EH (cell line): ENCODE measurements at regions not wholly inside any gene's neighbourhood (a gene's known extent, or its start where the extent isn't known, plus 50 kb on each side); places are given as distances from the start of the nearest gene placed in this dataset.

ENCODE experiments used
- DNase-seq: peaks from one replicate; pipeline ENCODE4 v3.0.0-alpha.2; 2015; ENCODE audit warnings: low read depth

DNA sequence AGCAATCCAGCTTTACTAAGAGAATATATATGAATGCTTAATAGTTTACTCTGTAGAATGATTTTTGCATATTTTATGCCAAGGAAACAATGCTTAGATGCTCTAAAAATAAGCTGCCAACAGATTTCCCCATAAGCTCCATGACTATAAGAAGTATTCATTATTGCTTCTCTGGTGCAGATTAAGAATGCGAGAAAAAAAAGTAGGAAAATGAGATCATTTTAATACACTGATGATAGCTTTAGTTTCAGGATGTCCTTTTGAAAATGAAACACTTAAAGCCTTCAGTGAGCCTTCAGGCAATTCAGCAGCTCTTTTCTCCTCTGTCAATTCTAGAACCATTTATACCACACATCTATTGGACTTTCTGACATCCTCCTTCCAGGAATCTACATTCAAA lies 735.0 kb upstream of the POT1 start:
- DNase-seq = no peak

DNA sequence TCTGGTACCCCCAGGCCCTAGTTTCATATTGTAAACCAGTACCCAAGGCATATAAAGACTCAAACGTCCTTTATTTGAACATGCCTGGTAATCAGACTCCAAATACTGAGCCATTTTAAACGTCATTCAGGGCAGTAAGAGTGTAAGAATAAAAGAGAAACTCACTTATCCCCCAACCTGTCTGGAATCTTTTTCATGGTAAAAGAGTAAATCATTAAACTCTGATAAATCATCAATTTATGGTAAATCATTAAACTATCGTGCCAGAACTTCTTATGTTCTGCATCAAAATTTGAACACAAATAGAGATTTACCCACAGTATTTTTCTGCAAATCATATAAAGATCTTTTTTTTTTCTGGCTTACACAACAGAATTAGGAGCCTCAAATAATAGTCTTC lies 734.3 kb upstream of the POT1 start:
- no peak for DNase-seq

DNA sequence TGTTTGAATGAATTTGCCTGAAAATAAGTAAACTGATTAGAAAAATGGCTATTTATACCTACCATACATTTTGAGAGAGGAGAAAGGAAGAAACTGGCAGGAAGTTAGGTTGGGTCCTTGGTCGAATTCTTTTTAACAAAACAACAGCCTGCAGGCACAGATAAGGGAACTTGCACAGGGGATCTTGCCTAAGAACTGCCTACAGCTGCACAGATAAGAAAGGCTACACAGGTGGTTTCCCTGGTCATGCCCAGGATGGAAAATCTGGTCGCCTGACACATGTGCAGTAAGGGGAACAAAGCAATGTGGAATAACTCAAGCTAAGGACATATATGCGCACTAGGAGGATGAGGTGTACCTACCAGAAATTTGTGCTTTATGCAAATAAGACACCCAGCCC lies 732.1 kb upstream of the POT1 start:
- no peak for DNase-seq

DNA sequence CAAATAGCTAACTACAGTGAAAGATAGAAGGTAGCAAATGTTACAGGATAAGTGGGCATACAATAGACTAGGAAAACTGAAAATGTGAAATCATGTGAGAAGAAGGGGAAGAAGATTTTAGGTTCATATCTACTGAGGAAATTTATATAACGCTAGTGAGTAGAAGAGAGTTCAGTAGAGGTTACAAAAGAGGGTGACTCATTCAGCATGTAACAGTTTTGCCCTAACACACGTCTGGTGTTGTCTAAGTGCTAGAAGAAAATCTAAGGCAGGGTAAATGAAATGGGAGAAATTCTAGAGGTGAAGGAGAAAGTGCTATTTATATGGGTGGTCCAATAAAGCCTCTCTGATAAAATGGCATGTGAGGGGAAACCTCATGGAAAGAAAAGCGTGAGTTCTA lies 731.4 kb upstream of the POT1 start:
- no peak for DNase-seq

DNA sequence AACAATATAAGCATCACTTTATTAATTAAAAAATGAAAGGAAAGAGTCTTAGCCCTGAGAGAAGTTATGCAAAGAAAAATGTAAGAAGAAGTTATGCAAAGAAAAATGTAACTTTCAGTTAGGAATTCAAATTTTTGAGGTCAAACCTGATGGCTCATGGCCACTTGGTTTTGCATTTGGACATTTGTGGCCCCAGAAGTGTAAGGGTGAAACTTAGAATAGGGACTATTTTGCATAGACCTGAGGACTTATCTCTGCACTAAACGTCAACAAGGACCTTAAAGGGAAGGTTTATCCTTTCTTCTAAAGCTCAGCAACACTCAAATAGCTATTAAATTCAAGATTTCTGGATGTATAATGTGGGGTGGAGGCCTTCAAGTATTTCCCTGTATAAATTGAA lies 724.5 kb upstream of the POT1 start:
- no peak for DNase-seq

DNA sequence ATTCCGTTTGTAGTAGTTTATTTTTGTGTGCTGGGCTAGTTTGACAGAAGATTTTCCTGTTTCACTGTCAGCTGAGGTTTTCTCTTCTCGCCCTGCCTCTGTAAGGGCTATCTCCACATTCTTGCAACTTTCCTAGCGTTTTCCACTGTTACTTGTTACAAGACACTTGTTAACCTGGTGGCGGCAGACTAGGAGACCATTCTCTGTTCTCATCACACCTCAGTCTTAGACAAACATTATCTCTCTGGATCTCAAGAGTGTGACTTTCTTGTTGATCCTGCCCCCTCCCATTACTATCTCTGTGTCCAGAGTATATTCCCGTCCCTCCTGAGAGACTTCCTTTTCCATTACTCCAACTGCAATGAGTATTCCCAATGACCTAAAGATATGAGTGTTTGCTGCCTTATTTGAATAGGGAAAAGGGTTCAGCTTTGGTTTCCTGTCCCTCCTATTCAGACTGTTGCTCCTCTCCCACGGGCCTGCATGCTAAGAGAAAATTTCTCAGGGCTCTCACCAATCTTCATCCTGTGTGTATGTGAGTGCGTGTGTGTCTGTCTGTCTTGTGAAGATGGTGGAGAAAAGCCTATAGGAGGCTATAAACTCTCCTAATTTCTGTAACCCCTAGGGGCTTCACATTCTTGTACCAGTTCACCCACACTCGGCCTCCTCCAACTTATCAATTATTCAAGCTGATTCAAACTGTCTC lies 722.4 kb upstream of the POT1 start:
- DNase-seq = no peak

DNA sequence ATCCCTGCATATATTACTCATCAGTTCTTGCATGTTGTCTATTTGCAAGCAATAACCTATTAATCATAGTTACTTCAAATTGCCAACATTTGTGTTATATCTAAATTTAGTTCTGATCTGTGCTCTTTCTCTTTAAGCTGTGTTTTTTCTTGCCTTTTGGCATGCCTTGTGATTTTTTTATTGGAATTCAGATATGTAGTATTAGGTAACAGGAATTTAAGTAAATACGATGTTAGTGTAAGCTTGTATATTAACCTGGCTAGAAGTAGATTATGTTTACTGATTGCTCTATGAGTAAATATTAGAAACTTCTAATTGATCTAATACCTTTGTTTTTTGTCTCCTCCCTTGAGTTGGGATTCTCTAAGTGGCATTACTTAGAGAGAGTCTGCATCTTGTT lies 718.9 kb upstream of the POT1 start:
- DNase-seq = no peak

DNA sequence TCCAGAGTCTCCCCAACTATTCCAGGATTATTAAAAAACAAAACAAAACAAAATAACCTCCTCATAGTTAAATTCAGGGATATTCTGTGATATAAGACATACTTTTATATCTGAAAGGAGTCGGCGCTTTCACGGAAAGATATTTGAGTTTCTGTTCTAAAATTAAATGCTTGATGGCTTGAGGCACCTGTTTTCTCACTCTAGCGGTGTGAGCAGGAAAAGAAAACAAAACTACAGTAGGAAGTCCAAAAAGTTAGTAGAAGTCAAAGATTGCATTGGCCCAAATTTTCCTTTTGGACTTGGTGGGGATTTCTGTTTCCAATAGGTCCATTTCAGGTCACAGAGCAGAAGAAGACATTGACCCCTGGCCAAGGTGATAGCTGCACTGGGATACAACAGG lies 716.1 kb upstream of the POT1 start:
- DNase-seq = no peak

DNA sequence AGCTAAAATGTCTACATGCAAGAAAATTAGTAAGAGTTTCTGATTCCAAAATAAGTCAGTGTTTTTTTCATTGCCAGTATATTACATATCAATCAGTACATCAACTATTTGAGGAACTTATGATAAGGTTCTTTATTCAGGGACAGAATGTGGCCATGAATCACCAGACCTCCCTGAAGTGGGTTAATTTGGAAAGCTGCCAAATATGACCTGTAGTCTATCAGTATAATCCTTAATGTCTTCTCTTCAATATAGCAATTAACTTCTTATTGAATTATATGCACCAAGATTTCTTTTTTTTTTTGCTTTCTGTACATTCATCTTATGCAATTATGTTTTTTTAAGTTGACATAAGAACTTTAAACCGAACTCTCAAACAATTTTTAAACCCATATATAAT lies 714.5 kb upstream of the POT1 start:
- no peak for DNase-seq

DNA sequence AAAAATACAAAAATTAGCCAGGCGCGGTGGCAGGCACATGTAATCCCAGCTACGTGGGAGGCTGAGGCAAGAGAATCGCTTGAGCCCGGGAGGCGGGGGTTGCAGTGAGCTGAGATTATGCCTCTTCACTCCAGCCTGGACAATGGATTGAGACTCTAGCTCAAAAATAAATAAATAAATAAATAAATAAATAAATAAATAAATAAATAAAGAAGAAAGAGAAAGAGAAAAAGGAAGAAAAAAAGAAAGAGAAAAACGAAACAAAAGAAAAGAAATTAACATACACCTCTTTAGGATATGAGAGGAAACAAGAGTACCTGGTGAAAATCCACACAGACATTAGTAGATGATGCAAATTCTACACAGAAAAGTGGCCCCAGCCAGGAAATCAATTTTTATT lies 713.7 kb upstream of the POT1 start:
- no peak for DNase-seq

DNA sequence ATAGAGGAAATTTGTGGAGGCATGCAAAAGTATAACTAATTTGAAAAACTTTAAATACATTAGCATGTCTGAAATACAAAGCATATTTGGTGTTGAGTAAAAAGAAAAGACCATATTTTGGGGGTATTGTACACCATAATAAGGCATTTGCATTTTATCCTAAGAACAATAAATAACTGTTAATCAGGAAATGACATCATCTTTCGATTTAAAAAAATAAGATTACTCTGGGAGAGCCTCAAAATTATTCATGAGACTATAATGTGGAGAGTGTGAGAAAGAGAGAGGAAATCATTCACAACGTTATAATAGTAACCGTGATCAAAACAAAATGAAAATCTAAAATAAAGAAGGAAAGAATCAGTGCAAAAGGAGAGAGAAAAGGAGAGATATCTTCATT lies 712.3 kb upstream of the POT1 start:
- no peak for DNase-seq

DNA sequence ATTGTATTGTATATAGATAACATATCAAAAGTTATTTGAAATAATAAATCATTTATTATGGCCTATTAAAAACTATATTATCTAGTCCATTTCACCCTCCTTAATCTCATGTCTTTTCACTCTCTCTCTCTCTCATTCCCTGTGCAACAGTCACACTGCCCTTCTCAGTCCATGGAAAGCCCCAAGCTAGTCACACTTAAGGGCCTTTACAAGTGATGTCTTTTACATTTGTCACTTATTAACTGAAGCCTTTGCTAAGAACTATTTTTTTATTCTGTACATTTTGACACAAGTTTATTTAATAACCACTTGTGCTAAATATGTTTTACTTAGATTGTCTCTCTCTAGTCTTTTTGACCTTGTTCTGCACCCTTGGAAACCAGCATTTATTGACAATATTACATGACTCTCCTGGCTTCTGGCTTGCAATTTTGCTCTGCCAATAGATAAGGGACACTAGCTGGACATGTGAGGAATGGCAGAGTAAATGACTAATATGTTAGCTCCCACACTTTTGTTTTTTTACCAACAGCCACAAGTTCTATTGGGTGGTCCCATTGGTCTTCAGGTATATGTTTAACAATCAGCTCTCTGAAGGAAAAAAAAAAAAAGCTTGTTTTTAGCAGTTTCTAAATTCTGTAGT lies 706.8 kb upstream of the POT1 start:
- no peak for DNase-seq

DNA sequence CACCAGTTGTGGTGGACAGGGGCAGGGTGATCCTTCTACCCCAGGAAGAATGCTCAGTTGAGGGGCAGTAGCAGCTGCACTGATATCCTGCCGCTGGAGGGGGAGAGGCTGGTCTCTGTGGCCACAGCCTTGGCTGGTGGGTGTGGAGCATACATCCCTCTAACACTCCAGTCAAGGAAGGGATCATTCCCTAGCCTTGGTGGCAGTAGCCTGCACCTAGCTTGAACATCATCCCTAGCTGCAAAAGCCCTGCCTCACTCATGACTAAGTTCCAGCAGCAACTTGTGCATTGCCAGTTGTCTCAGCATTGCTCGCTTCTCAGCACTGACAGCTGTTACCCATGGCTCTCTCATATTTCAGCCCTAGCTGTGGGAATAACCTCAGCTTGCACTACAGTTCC lies 688.9 kb upstream of the POT1 start:
- no peak for DNase-seq

DNA sequence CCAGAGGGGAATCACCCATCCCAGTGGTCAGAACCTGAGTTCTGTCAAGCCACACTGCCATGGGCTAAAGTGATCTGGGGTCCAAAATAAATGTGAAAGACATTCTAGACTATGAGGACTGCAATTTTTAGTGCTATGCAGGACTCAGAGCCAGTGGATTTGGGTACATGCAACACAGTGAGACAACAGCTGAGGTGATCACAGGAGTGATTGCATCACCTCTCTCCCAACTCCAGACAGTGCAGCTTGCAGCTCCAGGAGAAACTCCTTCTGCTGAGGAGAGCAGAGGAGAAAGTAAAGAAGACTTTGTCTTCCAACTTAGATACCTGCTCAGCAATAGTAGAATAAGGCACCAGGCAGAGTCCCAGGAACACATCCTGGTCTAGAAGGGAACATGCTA lies 682.0 kb upstream of the POT1 start:
- DNase-seq = no peak

DNA sequence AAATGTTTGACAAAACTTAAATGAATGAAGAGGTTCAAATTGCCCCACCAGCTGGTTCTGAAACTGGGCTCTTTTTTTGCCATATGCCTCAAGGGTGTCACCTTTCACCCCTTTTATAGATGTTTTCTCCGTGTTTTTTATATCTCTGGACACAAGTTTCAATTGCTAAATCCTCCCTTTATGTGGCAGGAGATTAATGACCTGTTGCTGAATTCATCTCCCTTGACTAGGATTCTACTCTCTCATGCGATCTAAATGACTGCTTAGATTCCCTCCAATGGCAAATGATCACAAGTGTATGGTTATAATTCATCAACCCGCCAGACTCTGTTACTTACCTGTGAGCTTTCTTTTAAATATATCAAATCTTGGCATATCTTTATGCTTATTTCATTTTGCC lies 677.0 kb upstream of the POT1 start:
- DNase-seq = no peak

DNA sequence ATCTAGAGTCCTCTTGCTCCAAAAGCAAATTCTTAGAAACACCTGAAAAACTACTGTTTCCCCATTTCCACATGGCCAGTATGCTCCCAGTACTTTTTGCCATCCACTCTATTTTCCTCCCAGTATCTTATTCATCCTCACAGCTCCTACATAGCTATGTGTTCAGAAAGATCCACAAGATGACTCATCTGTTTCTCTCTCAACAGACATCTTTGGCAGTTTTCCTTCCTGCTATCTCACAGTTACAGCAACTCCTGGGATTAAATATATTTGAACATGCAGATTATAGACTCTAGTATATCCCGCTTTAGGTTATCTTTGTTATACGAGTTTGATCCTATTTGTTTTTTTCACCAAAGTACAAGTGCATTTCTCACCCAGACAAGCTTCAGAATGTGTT lies 675.6 kb upstream of the POT1 start:
- DNase-seq = no peak

DNA sequence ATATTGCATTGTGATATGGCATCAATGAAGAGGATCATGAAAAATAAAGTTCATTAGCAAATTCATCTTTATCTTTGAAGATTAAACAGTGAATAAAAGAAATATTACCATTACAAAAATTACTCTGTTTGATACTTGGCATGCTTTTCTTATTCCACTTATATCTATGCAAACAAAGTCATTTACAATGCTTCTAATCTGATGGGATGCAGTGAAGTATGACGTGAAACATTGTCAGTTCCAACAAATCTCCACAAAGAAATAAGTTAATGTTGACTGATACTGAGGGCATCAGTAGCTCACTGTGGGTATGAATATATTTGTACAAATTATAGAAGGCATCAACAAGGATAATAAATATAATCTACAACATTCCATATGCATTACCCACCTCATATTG lies 672.8 kb upstream of the POT1 start:
- no peak for DNase-seq

DNA sequence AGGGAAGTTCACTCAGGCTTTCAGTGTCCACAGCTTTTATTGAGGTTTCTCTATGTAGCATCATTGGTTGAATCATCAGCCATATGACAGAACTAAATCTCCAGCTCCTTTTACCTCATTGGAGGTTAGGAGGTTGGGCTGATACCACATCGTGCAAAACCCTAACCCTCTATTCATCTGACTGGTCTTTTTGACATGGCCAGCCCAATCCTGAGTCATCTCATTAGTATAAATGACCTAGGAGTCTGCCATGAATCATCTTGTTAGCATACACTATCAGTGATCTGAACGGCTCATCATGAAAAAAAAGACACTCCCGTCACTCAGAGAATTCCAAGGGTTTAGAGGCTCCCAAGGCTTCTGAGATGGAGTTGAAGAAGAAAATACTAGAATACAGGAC lies 669.8 kb upstream of the POT1 start:
- no peak for DNase-seq

DNA sequence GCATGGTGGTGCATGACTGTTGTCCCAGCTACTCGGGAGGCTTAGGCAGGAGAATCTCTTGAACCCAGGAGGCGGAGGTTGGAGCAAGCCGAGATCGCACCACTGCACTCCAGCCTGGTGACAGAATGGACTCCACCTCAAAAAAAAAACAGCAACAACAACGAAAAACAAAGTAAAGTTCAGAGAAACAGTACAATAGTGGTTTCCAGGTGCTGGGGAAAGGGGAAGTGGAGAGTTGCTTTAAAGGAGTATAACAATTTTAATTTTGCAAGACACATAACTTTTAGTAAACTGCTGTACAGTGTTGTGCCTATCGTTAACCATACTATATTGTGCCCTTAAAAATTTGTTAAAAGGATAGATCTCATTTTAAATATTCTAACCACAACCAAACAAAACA lies 662.7 kb upstream of the POT1 start:
- no peak for DNase-seq

DNA sequence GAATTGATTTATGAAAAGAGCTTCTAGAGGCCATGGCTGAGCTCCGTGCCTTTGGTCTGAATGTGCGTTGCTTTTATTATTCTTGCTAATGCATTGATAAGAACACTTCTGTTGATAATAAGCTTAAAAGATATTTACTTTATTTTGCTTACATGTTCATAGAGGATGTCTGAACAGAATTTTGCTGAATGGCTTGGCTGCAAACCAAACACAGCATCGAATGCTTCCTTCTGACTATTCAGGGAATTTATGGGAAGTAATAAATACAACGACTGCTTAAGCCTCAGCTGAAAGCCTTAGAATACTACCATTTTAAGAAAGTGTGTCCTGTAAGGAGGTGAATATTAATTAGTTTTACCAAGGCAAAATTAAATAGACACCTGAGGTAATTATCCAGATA lies 643.5 kb upstream of the POT1 start:
- no peak for DNase-seq

DNA sequence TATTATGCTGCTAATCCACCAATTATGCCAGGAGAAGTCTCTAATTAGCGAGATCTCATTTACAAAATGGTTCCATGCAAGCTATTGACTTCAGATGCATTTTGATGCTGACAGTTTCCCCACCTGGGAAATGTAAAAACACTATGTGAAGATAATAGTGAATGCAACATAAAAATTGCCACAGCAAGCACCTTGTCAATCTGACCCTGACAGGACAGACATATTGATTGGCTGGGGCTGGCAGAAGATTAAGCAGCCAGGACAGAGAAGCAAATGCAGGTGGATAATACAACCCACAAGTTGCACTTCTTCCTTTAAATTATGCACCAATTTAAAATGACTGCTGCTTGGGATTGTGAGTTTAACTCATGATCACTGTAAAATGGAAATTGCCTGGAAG lies 642.8 kb upstream of the POT1 start:
- DNase-seq = no peak

DNA sequence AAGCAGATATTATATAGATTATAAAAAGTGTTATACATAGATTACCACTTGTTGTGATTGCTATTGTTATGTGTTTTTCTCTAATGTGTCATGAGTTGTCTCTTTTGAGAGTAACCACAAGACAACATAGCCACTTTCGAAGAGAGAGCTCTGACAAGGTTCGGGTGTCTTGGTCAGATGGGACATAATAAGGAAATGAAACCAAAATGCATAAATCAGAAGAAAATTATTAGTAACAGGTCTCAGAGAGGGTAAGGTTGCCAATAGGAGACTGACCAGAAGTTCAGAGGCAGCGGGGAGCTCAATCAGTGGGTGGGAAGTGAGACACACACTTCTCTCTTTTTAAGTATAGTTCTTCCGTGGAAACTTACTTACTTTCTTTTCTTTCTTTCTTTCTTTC lies 639.2 kb upstream of the POT1 start:
- DNase-seq = no peak

DNA sequence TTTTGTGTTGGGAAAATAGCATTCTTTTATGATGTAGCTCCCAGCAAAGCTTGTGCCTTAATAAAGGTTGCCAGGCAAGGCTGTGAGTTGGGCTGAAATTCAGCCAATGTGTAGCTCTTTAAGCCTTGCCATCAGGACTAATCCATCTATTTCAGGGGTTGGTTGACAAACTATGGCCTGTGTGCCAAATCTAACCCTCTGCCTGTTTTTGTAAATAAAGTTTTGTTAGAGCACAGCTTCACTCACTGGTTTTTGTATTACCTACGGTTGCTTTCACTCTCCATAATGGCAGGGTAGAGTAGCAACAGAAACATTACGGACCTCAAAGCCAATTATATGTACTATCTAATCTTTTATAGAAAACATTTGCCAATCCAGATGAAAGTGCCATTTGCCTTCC lies 638.1 kb upstream of the POT1 start:
- no peak for DNase-seq

DNA sequence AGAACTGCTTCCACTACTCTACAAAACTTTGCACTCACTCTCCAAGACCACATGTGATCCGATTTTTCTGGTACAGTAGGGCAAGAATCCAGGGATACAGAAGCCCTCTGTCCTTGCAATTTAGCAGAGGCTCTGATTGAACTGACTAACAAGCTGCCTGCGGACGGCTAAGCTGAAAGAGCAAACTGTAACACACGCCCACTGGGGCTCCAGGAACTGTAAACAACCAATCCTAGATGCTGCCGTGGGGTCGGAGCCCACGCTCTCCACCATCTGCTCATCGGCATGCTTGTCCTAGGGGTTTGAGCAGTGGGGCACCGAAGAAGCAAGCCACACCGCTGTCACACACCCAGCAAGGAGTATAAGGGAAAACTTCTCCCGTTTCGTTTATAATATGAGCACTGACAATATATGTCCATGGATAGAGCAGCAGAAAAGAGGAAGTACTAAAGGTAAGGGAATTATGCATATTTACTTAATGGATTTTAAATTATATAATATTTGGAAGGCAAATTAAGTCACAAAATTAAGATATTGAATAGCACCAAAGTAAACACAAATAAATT lies 634.4 kb upstream of the POT1 start:
- no peak for DNase-seq
